ENCODE measurements at regions not wholly inside any gene's neighbourhood (a gene's known extent, or its start where the extent isn't known, plus 50 kb on each side); places are given as distances from the start of the nearest gene placed in this dataset.
"Not testable (repeated sequence)": the region's sequence is repeated elsewhere in the genome, so short reads cannot be mapped to it uniquely, and the experiment has no call there.

DNA sequence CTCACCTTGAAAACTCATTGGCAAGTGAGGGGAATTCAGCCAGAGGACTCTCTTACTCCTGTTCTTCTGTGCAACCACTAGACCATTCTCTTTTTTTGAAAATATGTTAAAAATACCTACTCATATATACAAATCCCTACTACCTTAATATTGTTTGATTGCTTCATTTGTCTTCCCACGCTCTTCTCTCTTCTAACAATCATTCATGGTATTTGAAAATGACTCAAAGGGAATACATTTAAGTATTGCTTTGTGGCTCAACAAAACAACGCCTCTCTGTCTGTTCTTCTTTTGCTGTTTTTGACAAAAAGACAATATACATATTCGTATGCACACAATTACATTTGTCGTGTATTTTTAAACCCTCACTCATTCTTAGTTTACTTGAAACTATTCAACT, 589.4 kb downstream of the ANKRD50 start (continued):
- TF ChIP-seq, protein P1, sequence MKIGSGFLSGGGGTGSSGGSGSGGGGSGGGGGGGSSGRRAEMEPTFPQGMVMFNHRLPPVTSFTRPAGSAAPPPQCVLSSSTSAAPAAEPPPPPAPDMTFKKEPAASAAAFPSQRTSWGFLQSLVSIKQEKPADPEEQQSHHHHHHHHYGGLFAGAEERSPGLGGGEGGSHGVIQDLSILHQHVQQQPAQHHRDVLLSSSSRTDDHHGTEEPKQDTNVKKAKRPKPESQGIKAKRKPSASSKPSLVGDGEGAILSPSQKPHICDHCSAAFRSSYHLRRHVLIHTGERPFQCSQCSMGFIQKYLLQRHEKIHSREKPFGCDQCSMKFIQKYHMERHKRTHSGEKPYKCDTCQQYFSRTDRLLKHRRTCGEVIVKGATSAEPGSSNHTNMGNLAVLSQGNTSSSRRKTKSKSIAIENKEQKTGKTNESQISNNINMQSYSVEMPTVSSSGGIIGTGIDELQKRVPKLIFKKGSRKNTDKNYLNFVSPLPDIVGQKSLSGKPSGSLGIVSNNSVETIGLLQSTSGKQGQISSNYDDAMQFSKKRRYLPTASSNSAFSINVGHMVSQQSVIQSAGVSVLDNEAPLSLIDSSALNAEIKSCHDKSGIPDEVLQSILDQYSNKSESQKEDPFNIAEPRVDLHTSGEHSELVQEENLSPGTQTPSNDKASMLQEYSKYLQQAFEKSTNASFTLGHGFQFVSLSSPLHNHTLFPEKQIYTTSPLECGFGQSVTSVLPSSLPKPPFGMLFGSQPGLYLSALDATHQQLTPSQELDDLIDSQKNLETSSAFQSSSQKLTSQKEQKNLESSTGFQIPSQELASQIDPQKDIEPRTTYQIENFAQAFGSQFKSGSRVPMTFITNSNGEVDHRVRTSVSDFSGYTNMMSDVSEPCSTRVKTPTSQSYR (CRISPR knock-in tag; IDR thresholded peaks at IDR 0.05), result no peak
- no peak for TF ChIP-seq ETV6 (CRISPR knock-in tag; IDR thresholded peaks at IDR 0.05)

DNA sequence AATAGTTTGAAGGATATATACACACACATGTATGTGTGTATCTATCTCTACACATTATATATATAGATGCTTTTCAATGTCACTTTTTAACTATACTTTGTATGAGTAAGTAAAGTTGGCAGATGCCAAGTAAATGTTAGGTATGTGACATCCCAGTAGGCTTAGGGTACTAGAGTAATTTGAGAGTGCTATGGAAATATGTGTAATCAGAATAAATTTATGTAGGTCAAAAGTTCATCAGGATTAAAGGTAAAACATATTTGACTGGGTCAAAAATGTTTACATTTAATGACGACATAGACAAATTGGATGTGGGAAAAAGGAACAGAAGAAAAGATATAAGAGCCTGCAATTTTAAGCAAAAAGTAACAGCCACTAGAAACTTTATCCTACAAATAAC, 588.8 kb downstream of the ANKRD50 start:
- TF ChIP-seq GRHL2 (CRISPR knock-in tag; IDR thresholded peaks at IDR 0.05; ENCODE audit: insufficient replicate concordance, severe bottlenecking), result no peak
- TF ChIP-seq TEAD4 (CRISPR knock-in tag; IDR thresholded peaks at IDR 0.05), result no peak
- ATAC-seq, result no peak
- POLR2A ChIA-PET, result no interaction called here
- Mint-ChIP-seq H3K27ac (no peak overlapping the region), H3K36me3 (no peaks in the 10 kb centered on the region), H3K9me3 (peaks cover 5% of the 10 kb centered on the region), H3K4me3 (no peak overlapping the region), H3K27me3 (ENCODE audit: low read depth) (no peaks in the 10 kb centered on the region), H3K4me1 (no peaks in the 10 kb centered on the region)
- no peak for DNase-seq (ENCODE audit: low spot score)
- CTCF ChIA-PET, result no interaction called here

DNA sequence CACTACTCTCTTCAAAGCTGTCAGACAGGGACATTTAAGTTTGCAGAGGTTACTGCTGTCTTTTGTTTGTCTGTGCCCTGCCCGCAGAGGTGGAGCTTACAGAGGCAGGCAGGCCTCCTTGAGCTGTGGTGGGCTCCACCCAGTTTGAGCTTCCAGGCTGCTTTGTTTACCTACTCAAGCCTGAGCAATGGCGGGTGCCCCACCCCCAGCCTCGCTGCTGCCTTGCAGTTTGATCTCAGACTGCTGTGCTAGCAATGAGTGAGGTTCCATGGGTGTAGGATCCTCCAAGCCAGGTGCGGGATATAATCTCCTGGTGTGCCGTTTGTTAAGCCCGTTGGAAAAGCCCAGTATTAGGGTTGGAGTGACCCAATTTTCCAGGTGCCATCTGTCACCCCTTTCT, 581.2 kb downstream of the ANKRD50 start:
- POLR2A ChIA-PET; H3K27me3 Mint-ChIP-seq (ENCODE audit: low read depth); ATAC-seq; H3K4me1 Mint-ChIP-seq; CTCF ChIA-PET; DNase-seq (ENCODE audit: low spot score); H3K27ac Mint-ChIP-seq; H3K4me3 Mint-ChIP-seq: not testable (repeated sequence)
- peaks cover 56% of the 10 kb centered on the region for H3K9me3 Mint-ChIP-seq
- peaks cover 28% of the 10 kb centered on the region for H3K36me3 Mint-ChIP-seq

DNA sequence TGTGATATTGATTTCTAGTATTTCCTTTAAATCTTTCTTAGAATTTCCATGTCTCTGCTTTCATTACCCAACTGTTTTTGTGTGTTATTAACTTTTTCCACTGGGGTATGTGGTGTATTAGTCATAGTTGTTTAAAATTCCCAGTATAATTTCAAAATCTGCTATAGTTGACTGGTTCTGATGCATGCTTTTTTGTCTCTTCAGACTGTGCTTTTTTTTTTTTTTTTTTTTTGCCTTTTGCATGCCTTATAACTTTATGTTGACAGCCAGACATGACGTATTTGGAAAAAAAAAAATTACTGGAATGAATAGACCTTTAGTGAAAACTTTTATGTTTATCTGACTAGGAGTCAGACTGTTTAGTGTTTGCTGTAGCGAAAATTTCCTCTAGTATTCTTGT, 580.4 kb downstream of the ANKRD50 start:
- ChIA-PET CTCF (no interaction called here), POLR2A (no interaction called here)
- DNase-seq (ENCODE audit: low spot score) (no peak), ATAC-seq (no peak)
- H3K27ac Mint-ChIP-seq, result no peak overlapping the region
- H3K4me3 Mint-ChIP-seq, result no peak overlapping the region
- TF ChIP-seq ESRRA (CRISPR knock-in tag; IDR thresholded peaks at IDR 0.05; ENCODE audit: borderline replicate concordance), result no peak
- no peak for TF ChIP-seq ZNF396 (CRISPR knock-in tag; IDR thresholded peaks at IDR 0.05; ENCODE audit: borderline replicate concordance)
- TF ChIP-seq, protein P2, sequence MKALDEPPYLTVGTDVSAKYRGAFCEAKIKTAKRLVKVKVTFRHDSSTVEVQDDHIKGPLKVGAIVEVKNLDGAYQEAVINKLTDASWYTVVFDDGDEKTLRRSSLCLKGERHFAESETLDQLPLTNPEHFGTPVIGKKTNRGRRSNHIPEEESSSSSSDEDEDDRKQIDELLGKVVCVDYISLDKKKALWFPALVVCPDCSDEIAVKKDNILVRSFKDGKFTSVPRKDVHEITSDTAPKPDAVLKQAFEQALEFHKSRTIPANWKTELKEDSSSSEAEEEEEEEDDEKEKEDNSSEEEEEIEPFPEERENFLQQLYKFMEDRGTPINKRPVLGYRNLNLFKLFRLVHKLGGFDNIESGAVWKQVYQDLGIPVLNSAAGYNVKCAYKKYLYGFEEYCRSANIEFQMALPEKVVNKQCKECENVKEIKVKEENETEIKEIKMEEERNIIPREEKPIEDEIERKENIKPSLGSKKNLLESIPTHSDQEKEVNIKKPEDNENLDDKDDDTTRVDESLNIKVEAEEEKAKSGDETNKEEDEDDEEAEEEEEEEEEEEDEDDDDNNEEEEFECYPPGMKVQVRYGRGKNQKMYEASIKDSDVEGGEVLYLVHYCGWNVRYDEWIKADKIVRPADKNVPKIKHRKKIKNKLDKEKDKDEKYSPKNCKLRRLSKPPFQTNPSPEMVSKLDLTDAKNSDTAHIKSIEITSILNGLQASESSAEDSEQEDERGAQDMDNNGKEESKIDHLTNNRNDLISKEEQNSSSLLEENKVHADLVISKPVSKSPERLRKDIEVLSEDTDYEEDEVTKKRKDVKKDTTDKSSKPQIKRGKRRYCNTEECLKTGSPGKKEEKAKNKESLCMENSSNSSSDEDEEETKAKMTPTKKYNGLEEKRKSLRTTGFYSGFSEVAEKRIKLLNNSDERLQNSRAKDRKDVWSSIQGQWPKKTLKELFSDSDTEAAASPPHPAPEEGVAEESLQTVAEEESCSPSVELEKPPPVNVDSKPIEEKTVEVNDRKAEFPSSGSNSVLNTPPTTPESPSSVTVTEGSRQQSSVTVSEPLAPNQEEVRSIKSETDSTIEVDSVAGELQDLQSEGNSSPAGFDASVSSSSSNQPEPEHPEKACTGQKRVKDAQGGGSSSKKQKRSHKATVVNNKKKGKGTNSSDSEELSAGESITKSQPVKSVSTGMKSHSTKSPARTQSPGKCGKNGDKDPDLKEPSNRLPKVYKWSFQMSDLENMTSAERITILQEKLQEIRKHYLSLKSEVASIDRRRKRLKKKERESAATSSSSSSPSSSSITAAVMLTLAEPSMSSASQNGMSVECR (CRISPR knock-in tag; IDR thresholded peaks at IDR 0.05; ENCODE audit: borderline replicate concordance), result no peak
- peaks cover 28% of the 10 kb centered on the region for H3K36me3 Mint-ChIP-seq
- peaks cover 7% of the 10 kb centered on the region; the same call in 1 of the 2 replicates for H3K27me3 Mint-ChIP-seq (ENCODE audit: low read depth)
- H3K4me1 Mint-ChIP-seq, result no peaks in the 10 kb centered on the region
- peaks cover 57% of the 10 kb centered on the region for H3K9me3 Mint-ChIP-seq

DNA sequence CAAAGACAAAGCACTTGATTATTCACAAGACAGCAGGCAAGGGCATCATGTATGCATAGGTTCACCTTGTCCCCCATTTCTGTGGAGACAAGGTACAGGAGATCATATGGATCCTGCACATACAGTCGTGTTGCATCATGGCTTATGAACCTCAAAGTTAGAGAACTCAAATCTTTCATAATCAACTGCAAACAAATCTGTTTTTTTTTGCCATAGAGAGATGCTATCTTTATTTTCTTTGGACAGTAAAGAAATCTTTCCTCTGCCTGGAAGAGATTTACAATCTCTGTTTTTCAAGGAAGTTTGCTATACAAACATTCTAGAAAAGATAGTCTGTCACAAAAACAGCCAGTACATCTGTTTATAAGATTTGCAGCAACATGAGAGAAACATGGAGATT, 578.8 kb downstream of the ANKRD50 start:
- H3K4me1 Mint-ChIP-seq, result no peaks in the 10 kb centered on the region
- H3K27me3 Mint-ChIP-seq (ENCODE audit: low read depth), result peaks cover 7% of the 10 kb centered on the region; the same call in 1 of the 2 replicates
- DNase-seq (ENCODE audit: low spot score) (no peak), ATAC-seq (no peak)
- peaks cover 30% of the 10 kb centered on the region for H3K36me3 Mint-ChIP-seq
- H3K4me3 Mint-ChIP-seq, result no peak overlapping the region
- peaks cover 62% of the 10 kb centered on the region for H3K9me3 Mint-ChIP-seq
- H3K27ac Mint-ChIP-seq, result no peak overlapping the region
- ChIA-PET CTCF (no interaction called here), POLR2A (no interaction called here)
- TF ChIP-seq PRRX2 (CRISPR knock-in tag; IDR thresholded peaks at IDR 0.05) (no peak), TEAD1 (CRISPR knock-in tag; IDR thresholded peaks at IDR 0.05) (no peak), ZNF317 (CRISPR knock-in tag; IDR thresholded peaks at IDR 0.05; ENCODE audit: borderline replicate concordance, low read depth) (no peak), ETV6 (CRISPR knock-in tag; IDR thresholded peaks at IDR 0.05) (no peak), RELA (CRISPR knock-in tag; IDR thresholded peaks at IDR 0.05; ENCODE audit: borderline replicate concordance) (no peak), NR2C2 (CRISPR knock-in tag; IDR thresholded peaks at IDR 0.05) (no peak)
- TF ChIP-seq, protein P3, sequence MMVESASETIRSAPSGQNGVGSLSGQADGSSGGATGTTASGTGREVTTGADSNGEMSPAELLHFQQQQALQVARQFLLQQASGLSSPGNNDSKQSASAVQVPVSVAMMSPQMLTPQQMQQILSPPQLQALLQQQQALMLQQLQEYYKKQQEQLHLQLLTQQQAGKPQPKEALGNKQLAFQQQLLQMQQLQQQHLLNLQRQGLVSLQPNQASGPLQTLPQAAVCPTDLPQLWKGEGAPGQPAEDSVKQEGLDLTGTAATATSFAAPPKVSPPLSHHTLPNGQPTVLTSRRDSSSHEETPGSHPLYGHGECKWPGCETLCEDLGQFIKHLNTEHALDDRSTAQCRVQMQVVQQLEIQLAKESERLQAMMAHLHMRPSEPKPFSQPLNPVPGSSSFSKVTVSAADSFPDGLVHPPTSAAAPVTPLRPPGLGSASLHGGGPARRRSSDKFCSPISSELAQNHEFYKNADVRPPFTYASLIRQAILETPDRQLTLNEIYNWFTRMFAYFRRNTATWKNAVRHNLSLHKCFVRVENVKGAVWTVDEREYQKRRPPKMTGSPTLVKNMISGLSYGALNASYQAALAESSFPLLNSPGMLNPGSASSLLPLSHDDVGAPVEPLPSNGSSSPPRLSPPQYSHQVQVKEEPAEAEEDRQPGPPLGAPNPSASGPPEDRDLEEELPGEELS (CRISPR knock-in tag; IDR thresholded peaks at IDR 0.05), result no peak
- TF ChIP-seq, protein P4, sequence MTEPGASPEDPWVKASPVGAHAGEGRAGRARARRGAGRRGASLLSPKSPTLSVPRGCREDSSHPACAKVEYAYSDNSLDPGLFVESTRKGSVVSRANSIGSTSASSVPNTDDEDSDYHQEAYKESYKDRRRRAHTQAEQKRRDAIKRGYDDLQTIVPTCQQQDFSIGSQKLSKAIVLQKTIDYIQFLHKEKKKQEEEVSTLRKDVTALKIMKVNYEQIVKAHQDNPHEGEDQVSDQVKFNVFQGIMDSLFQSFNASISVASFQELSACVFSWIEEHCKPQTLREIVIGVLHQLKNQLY (CRISPR knock-in tag; IDR thresholded peaks at IDR 0.05), result no peak
- TF ChIP-seq, protein P5, sequence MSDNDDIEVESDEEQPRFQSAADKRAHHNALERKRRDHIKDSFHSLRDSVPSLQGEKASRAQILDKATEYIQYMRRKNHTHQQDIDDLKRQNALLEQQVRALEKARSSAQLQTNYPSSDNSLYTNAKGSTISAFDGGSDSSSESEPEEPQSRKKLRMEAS (CRISPR knock-in tag; IDR thresholded peaks at IDR 0.05), result no peak
- TF ChIP-seq, protein P6, sequence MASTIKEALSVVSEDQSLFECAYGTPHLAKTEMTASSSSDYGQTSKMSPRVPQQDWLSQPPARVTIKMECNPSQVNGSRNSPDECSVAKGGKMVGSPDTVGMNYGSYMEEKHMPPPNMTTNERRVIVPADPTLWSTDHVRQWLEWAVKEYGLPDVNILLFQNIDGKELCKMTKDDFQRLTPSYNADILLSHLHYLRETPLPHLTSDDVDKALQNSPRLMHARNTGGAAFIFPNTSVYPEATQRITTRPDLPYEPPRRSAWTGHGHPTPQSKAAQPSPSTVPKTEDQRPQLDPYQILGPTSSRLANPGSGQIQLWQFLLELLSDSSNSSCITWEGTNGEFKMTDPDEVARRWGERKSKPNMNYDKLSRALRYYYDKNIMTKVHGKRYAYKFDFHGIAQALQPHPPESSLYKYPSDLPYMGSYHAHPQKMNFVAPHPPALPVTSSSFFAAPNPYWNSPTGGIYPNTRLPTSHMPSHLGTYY (CRISPR knock-in tag; IDR thresholded peaks at IDR 0.05), result no peak

Data from WTC11 (cell line).